NCI-H82 (cell line): ENCODE measurements at regions not wholly inside any gene's neighbourhood (a gene's known extent, or its start where the extent isn't known, plus 50 kb on each side); places are given as distances from the start of the nearest gene placed in this dataset.

Source experiments
- DNase-seq: peaks from one replicate; lab custom pipeline; 2025; lab: John Stamatoyannopoulos, UW

GRCh38 chr5:142378737-142379634, 54.2 kb upstream of the SPRY4 start:
- peak; percentile 65 for DNase-seq

- no peak for DNase-seq
Observed at GRCh38 chr5:142375944-142376411, 51.2 kb upstream of the SPRY4 start.
